ENCODE measurements at regions not wholly inside any gene's neighbourhood (a gene's known extent, or its start where the extent isn't known, plus 50 kb on each side); places are given as distances from the start of the nearest gene placed in this dataset.

- Histone ChIP-seq H3K9ac (ENCODE audit: control insufficient read depth, insufficient read depth, low read length) (no peak overlapping the region), H3K4me2 (ENCODE audit: control insufficient read depth, insufficient read depth) (no peak overlapping the region), H3K9me3 (replicated peaks; ENCODE audit: control insufficient read depth, insufficient read depth, low read length) (no peaks in the 10 kb centered on the region), H3K36me3 (ENCODE audit: control insufficient read depth in 2 of 2, insufficient read depth in 2 of 2, low read length in 1 of 2) (no peaks in the 10 kb centered on the region), H3K27me3 (replicated peaks in 1 of 2; ENCODE audit: control insufficient read depth in 2 of 2, insufficient read depth in 2 of 2, low read length in 1 of 2) (no peaks in the 10 kb centered on the region), H4K20me1 (ENCODE audit: control insufficient read depth, insufficient read depth) (no peaks in the 10 kb centered on the region), H3K79me2 (ENCODE audit: control insufficient read depth, insufficient read depth, low read length) (no peaks in the 10 kb centered on the region), H3K4me3 (no peak overlapping the region), H3K4me1 (ENCODE audit: control insufficient read depth, insufficient read depth, low read length) (peaks cover 12% of the 10 kb centered on the region; the same call in 1 of the 2 replicates), H2AFZ (ENCODE audit: control insufficient read depth, low read depth, low read length) (no peak overlapping the region), H3K27ac (ENCODE audit: control insufficient read depth, insufficient read depth) (no peak overlapping the region)
- no peak for TF ChIP-seq CBX5 (IDR thresholded peaks at IDR 0.05; ENCODE audit: low read depth)
- no peak for TF ChIP-seq KDM1A (IDR thresholded peaks at IDR 0.05; ENCODE audit: borderline replicate concordance)
- no peak for TF ChIP-seq TCF12 (IDR thresholded peaks at IDR 0.05; ENCODE audit: low read depth, low read length)
- no peak for TF ChIP-seq BRCA1 (IDR thresholded peaks at IDR 0.05; ENCODE audit: low read depth, low read length)
- TF ChIP-seq ATF7 (IDR thresholded peaks at IDR 0.05; ENCODE audit: low read depth), result no peak
- no peak for TF ChIP-seq MEF2B (IDR thresholded peaks at IDR 0.05; ENCODE audit: partially characterized antibody, poor library complexity, severe bottlenecking)
- TF ChIP-seq NBN (IDR thresholded peaks at IDR 0.05), result no peak
- in situ Hi-C loops (cut with MboI), result no loop called here
- no TSS peak for BruUV-seq (replicated peaks)
- FAIRE-seq (no peak), DNase-seq (ENCODE audit: low read depth, low spot score) (no peak), ATAC-seq (no peak)
- CTCF ChIA-PET, result interaction anchor here (1.3 kb wide), 1 partner anchor 15 kb away, joined by 3 read pairs; no protein-coding TSS in a partner anchor
- WGBS (ENCODE audit: insufficient coverage, insufficient replicate concordance, low lambda C conversion rate, missing lambda C conversion rate), result 26% methylated on average over 2 of the region's 2 CpGs
- POLR2A ChIA-PET, result interaction anchor here (1.4 kb wide), 1 partner anchor 13 kb away, joined by 3 read pairs; no protein-coding TSS in a partner anchor
- SMC1A ChIA-PET (ENCODE audit: uncharacterized antibody, unreplicated experiment), result interaction anchor here (0.9 to 1.4 kb wide), 2 partner anchors 11 to 20 kb away, joined by 3 to 4 read pairs; no protein-coding TSS in a partner anchor
- RAD21 ChIA-PET (ENCODE audit: unreplicated experiment), result no interaction called here
- intact Hi-C loops (cut with micrococcal nuclease; ENCODE audit: unreplicated experiment), result no loop called here
Measured at GRCh38 chr12:66028390-66028789, 102.2 kb downstream of the LLPH start.

DNA sequence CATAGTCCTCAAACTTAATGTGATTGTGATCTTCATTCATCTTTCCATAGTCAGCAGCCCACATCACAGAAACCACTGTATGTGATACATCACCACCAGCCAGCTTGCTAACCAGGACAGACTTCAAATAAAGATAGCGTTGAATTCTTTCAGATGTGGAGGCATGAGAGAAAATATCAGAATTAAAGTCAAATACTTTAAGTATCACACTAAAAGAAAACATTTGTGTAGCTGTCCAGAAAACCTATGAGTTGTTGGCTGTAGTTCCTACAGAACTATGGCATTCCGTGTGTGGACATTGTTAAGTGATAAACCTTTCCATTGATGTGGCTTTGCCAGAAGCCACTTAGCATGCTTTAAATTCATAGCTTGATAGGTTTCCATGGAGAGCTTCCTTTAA, 105.1 kb downstream of the LLPH start:
- Histone ChIP-seq H3K27ac (ENCODE audit: control insufficient read depth, insufficient read depth) (no peak overlapping the region), H3K27me3 (replicated peaks in 1 of 2; ENCODE audit: control insufficient read depth in 2 of 2, insufficient read depth in 2 of 2, low read length in 1 of 2) (no peaks in the 10 kb centered on the region), H4K20me1 (ENCODE audit: control insufficient read depth, insufficient read depth) (no peaks in the 10 kb centered on the region), H3K4me3 (no peak overlapping the region), H3K79me2 (ENCODE audit: control insufficient read depth, insufficient read depth, low read length) (no peaks in the 10 kb centered on the region), H2AFZ (ENCODE audit: control insufficient read depth, low read depth, low read length) (no peak overlapping the region), H3K36me3 (ENCODE audit: control insufficient read depth in 2 of 2, insufficient read depth in 2 of 2, low read length in 1 of 2) (no peaks in the 10 kb centered on the region), H3K4me2 (ENCODE audit: control insufficient read depth, insufficient read depth) (no peak overlapping the region), H3K4me1 (ENCODE audit: control insufficient read depth, insufficient read depth, low read length) (no peaks in the 10 kb centered on the region), H3K9ac (ENCODE audit: control insufficient read depth, insufficient read depth, low read length) (no peak overlapping the region), H3K9me3 (replicated peaks; ENCODE audit: control insufficient read depth, insufficient read depth, low read length) (no peaks in the 10 kb centered on the region)
- ChIA-PET POLR2A (no interaction called here), SMC1A (ENCODE audit: uncharacterized antibody, unreplicated experiment) (interaction anchor here (1.0 to 1.7 kb wide), 7 partner anchors 10 to 62 kb away, joined by 3 to 5 read pairs (median 3); no protein-coding TSS in a partner anchor), RAD21 (ENCODE audit: unreplicated experiment) (interaction anchor here (0.8 to 1.4 kb wide), 2 partner anchors 10 to 59 kb away, joined by 3 to 4 read pairs; no protein-coding TSS in a partner anchor), CTCF (interaction anchor here (1.0 to 3.7 kb wide), 7 partner anchors 10 to 86 kb away, joined by 3 to 12 read pairs (median 3); no protein-coding TSS in a partner anchor)
- no peak for DNase-seq (ENCODE audit: low read depth, low spot score)
- 86% methylated on average over 2 of the region's 2 CpGs for WGBS (ENCODE audit: insufficient coverage, insufficient replicate concordance, low lambda C conversion rate, missing lambda C conversion rate)
- BruUV-seq (replicated peaks), result no TSS peak
- no peak for FAIRE-seq
- no peak for ATAC-seq
- intact Hi-C loops (cut with micrococcal nuclease; ENCODE audit: unreplicated experiment) (no loop called here), in situ Hi-C loops (cut with MboI) (no loop called here)
- TF ChIP-seq SPI1 (IDR thresholded peaks at IDR 0.05; ENCODE audit: borderline replicate concordance, insufficient read depth, low read depth, low read length), result no peak
